NCI-H774 (cell line): ENCODE measurements at regions not wholly inside any gene's neighbourhood (a gene's known extent, or its start where the extent isn't known, plus 50 kb on each side); places are given as distances from the start of the nearest gene placed in this dataset.

ENCODE experiments used
- DNase-seq: peaks from one replicate; lab custom pipeline; 2025; lab: John Stamatoyannopoulos, UW

DNA sequence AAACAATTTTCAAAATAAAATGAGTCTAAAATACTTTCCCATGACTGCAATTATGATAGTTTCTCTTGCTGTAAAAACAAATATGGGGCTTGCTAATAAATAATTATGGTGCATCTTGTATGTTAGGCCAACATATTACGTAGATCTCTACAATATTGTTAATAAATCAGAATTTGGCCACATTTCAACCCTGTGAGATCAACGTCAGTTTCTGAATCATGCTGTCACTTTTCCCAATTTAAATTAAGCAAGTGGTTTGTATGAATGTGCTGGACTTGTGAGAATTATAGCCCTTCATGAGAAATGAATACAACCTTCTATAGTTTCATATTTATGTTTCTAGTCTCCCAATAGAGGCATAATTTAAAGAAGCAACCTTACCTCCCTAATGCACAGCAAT is 808.9 kb downstream of the SUCLG1 start:
- no peak for DNase-seq

- no peak for DNase-seq
These were observed 818.6 kb downstream of the SUCLG1 start for GRCh38 chr2:83640506-83640905.

DNA sequence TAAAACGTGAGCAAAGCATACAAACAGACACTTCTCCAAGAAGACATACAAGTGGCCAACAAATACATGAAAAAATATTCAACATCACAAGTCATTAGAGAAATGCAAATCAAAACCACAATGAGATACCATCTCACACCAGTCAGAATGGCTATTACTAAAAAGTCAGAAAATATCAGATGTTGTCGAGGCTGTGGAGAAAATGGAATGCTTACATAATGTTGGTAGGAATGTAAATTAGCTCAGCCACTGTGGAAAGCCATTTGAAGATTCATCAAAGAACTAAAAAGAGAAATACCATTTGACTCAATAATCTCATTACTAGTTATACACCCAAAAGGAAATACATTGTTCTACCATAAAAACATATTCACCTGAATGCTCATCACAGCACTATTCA is 825.7 kb downstream of the SUCLG1 start:
- no peak for DNase-seq

- no peak for DNase-seq
These were observed 828.7 kb downstream of the SUCLG1 start for GRCh38 chr2:83630351-83630750.

DNA sequence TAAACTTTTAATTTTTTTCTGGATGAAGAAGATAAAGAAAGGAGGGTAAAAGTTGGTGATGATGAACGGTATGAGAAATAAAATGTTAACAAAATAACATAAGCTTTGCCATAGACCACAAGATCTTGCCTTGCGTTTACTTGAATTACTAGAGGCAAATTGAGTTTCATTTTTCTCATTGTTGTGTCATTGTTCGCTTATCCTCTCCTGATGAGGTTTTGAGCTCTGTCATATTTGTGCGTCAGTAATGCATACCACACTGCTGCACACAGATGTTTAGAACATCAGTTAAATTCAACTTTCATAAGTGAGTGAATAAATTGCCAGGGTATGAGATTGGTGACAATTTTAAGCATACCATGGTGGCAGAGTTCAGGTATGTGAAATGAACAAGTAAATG is 843.6 kb downstream of the SUCLG1 start:
- DNase-seq = no peak

DNA sequence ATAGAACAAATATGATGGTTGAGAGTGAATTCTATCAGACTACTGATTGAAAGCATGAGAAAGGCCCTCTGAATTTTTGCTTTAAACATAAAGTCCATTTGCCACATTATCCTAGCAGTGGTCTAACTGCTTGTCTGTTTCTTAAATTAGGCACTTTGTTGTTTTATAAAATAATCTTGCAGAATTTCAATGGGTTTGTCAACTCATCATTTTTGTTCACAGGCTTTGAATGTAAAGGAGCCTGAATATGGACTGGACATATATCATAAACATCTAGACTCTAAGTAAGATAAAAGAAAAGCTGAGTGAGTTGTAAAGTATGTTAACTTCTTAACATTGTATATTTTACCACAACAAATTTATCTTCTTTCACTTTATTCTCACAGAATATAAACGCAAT is 845.9 kb downstream of the SUCLG1 start:
- DNase-seq = no peak

- DNase-seq = no peak
These were observed 856.3 kb downstream of the SUCLG1 start for GRCh38 chr2:83602753-83603152.

- DNase-seq = no peak
These were observed 862.3 kb downstream of the SUCLG1 start for GRCh38 chr2:83596592-83597282.

GRCh38 chr2:83595926-83596325 is 863.2 kb downstream of the SUCLG1 start:
- DNase-seq = no peak

DNA sequence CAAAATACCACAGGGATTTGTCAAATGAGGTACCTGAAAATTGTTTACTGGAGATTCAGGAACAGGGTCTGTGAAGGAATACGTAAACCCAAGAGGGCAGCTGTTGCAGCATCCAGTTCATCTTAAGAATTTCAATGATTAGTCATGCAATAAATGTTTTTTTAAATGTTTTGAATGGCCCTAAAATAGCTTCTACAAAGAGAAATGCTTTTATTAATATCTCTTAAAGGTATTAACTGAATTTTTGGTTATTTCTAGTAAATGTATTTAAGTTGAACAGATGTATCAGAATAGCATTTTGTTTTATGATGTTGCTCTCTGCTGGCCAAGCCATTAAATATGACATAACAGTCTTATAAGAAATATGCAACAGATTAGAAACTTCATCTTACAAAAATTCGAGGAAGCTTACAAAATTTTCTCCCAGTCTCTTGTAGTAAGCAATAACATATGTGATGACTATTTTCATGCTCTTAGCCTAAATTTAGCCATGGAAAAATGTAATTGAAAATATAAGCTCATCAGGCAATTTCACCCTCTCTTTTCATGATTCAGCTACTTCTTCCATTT is 863.9 kb downstream of the SUCLG1 start:
- DNase-seq = no peak

DNA sequence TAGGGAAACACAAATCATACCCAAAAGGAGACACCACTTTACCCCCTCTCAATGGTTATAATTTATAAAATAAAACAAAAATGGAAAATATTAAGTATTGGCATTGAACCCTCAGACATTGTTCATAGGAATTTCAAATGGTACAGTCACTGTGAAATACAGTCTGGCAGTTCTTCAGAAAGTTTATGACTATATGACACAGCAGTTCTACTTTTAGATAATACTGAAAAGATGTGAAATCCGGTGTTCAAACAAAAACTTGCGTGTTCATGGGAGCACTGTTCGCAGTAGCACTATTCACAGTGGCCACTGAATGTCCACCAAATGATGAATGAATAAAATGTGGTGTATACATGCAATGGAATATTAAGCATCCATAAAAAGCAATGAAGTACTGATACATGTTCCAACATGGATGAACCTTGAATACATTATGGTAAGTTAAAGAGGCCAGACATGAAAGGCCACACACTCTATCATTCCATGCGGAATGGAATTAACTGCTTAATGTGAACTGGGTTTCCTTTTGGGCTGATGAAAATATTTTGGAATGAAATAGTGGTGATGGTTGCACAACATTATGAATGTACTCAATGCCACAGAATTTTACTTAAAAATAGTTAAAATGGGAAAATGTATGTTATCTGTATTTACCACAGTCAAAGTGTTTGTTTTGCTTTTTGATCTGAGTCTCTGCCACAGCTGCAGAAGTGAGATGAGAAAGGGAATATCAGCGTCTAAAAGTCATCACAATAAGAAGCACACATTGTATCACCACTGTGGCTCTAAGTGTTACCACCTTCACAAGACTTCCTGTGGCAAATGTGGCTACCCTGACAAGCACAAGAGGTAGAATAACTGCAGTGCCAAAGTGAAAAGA is 864.6 kb downstream of the SUCLG1 start:
- DNase-seq = no peak

GRCh38 chr2:83587309-83587708 is 871.8 kb downstream of the SUCLG1 start:
- no peak for DNase-seq

- no peak for DNase-seq
These were observed 873.8 kb downstream of the SUCLG1 start for GRCh38 chr2:83585250-83585649.

- DNase-seq = no peak
These were observed 874.4 kb downstream of the SUCLG1 start for GRCh38 chr2:83584672-83585071.

DNA sequence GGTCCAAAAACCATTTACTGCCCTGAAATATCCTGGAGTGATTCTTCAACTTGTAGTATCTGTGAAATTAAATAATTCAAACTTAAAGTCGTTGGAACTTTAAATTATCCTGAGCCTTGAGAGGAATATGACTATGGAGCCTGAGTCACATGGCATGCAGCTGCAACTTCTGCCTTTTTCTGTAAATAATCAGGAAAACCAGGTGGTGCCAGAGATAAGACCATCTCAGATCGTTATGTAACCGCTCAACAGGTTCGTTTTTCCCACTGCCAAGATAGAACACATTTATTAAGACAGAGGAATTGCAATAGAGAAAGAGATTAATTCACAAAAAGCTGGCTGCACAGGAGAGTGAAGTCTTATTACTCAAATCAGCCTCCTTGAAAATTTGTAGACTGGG is 876.5 kb downstream of the SUCLG1 start:
- no peak for DNase-seq

GRCh38 chr2:83579507-83579906 is 879.6 kb downstream of the SUCLG1 start:
- no peak for DNase-seq

GRCh38 chr2:83578405-83578804 is 880.7 kb downstream of the SUCLG1 start:
- DNase-seq = no peak

- no peak for DNase-seq
These were observed 884.5 kb downstream of the SUCLG1 start for GRCh38 chr2:83574614-83575013.

DNA sequence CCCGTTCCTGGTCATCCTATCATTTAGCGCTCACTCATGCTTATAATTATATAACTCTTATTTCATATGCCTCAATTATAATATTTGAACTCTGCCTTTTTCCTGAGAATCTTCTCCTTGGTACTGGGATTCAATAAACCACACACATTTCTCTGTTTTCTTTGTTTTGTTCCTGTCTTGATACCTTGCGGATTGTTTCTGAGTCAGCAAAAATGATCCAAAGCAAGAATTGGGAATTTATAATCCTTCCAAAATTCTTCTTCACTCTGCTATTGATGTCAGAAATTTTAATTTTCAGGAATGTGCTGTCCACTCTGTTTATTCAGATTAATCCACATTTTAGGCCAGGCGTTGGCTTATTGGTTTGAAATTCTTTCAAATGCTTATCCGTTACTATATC is 886.0 kb downstream of the SUCLG1 start:
- no peak for DNase-seq

DNA sequence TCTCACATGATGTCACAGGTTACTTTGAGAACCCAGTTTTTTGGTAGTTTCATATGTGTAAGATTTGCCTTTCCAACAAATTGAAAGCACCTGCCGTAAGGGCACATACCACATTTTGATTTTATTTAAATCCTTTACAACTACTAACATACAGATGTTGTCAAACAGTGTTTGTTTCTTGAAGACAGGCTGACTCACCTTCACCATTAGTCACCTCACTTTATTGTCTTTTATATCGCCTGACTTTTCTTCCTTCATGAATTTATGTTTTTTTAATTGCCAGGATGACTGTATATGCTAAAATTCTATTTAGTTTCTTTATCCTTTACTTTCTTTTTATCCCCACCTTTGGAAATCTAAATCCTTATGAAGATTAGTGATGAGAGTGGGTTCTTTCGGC is 886.7 kb downstream of the SUCLG1 start:
- no peak for DNase-seq

- no peak for DNase-seq
These were observed 891.5 kb downstream of the SUCLG1 start for GRCh38 chr2:83567551-83567950.

DNA sequence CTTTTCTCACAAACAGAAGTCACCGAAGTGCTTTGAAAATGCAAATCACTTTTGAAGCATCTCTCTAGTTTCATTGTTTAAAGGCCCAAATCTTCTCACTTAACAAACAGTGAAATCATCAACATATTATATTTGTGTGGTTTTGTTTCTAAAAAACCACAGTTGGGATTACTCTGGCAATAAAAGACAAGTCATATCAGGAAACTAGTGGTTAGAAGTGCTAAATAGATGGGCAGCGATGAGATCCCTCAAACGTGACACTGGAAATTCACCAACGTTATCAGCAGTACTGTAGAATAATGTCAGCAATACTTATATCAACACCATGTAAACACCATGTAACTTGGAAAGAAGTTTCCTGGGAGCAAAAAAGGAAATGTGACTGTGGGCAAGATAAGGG is 893.5 kb downstream of the SUCLG1 start:
- no peak for DNase-seq

DNA sequence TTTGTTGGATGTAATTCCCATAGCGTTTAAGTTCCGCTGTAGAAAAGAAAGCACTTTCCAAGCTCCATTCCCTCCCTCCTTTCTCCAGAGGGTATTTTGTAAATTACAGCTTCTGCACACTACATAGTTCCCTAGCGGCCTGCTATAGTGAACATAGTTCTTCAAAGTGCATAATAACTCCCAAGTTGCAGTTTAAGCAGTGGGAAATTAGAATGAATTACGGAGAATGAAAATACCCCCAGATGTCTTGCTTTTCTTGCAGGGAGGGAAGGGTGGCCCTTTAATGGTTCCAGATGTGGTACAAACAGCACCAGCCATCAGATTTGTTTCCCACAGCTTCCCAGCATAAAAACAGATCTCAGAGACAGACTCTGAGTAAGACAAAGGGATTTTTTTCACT is 893.9 kb downstream of the SUCLG1 start:
- DNase-seq = no peak
